ENCODE measurements at regions not wholly inside any gene's neighbourhood (a gene's known extent, or its start where the extent isn't known, plus 50 kb on each side); places are given as distances from the start of the nearest gene placed in this dataset.
"Not testable (repeated sequence)": the region's sequence is repeated elsewhere in the genome, so short reads cannot be mapped to it uniquely, and the experiment has no call there.

GRCh38 chr3:26369133-26369532, 253.4 kb upstream of the LRRC3B start:
- no peak for DNase-seq (ENCODE audit: low read depth)

DNA sequence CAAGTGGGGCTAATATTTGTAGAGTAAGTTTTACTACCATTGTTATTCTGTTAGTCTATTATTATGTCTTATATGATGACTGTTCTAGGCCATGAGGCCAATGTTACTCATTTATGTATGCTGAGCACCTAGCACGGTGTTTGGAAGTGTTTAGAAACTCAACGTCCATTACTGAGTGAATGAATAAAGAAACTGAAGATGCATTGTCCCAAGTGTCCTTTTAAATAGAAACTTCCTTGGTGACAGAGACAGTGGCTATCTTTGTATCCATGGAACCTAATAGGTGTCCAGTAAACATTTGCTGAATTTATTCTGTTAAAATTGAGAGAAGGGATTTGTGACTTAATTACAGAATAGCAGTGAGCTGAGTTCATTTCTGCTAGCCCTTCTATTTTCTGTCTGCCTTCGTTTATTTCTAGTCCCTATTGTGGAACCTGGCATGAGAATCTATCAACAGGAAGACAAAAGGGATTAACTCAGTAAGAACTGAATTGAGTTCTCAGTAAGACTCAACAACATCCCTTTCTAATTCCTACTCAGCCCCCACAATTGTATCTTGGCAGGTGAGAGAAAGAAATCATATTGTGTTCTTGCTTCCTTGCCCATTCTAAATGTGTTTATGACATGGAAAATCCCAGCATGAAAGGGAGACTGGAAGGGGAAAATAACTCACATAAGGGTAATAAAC, 246.6 kb upstream of the LRRC3B start:
- DNase-seq (ENCODE audit: low read depth) = no peak

DNA sequence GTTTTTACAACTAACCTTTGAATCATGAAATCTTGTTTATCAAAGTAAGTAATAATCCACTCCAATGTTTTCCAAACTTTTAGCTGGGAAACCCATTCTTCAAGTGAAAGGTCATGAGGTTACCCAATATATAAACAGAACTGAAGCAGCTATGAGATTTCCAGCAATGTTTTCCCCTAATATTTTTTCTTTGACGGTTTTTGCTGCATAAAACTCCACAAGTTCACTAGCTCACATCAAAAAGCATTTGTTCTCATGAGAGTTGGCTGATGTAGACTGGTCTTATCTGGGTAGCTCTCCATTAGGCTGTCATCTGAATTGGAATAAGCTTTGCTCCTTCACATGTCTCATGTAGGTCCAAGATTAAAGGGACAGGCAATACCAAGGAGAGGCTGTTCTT, 241.2 kb upstream of the LRRC3B start:
- DNase-seq (ENCODE audit: low read depth) = no peak

DNA sequence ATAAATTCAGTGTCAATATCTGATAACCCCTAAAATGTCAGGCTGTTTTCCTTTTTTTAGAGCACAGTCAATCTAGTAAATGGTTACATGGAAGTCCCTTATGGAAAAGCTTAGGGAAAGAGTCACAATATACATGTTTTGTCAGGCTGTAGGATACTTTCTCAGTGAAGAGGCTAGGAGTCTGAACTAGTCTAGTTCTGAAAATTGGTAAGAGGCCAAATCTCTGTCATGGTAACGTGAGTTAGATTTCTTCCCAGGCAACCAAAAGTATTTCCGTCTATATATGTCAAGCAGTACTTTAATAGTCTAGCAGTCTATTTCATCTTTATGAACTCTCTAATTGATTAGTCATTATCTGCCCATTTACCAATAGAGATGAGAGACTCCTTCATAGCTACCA, 215.9 kb upstream of the LRRC3B start:
- no peak for DNase-seq (ENCODE audit: low read depth)

DNA sequence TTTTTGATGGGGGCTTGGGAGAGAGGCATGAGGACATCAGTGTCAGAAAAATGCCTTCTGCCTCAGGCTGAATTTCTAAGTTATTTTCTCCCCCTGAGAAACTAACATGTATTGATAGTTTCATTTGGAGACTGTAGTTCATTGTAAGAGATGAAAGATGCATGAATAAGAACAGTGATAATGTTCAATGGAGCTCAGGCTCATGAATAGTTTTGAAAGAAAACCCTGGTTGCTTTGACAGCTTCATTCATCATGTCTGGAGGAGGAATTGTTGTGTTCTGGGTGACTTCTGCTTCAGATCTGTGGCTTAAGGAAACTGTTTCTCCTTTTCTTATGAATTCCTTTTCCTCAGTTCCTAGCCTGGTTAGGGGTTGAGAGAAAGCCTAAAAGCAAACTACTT, 204.0 kb upstream of the LRRC3B start:
- no peak for DNase-seq (ENCODE audit: low read depth)

DNA sequence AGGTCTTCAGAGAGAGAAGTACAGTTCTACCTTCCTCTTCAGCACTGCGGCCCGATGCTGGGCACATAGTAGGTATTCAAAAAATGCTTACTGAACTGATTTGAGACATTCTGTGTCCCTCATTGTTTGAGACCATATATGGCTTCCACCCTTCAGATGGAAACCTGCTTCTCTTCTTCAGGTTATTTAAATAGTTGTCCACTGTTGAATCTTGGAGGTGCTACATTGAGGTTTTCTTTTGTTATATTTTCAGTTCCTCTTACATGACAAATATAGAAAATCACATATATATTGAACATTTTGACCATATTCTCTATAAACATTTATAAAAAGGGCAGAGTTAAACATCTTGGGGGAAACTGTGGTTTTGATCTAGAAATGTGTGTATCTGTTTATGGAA, 200.2 kb upstream of the LRRC3B start:
- DNase-seq (ENCODE audit: low read depth) = no peak

- no peak for DNase-seq (ENCODE audit: low read depth)
Observed at GRCh38 chr3:26425076-26425475, 197.5 kb upstream of the LRRC3B start.

DNA sequence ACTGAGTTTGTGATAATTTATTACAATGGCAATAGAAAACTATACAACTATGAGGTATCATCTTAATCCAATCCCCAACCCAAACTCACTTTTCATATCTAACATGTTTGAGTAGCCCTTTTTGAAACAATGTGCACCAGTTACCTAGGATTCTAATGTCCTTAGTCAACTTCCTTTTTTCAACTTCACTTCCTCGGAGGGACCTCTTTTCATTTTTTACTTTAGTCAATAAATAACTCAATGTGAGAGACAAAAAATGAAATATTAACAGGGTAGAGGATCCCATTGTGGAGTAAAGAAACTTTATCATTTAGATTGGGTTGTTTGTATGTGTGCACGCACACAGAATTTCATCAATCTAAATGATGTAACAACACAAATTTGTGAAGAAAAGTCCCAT, 193.6 kb upstream of the LRRC3B start:
- no peak for DNase-seq (ENCODE audit: low read depth)

DNA sequence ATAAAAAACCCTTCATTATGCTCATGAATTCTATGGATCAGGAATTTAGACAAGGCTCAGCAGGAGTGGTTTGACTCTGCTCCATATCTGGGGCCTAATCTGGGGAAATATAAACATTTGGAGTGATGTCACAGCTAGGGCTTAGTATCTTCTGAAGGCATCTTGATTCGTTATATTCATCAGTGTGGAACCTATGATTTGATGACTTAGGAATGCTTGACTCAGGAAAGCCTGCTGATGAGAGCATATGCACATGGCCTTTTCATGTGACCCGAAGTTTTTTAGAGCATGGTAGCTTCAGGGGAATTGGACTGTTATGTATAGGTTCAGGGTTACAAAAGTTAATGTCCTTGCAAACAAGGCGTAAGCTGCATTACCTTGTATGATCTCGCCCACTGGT, 184.9 kb upstream of the LRRC3B start:
- DNase-seq (ENCODE audit: low read depth) = no peak

DNA sequence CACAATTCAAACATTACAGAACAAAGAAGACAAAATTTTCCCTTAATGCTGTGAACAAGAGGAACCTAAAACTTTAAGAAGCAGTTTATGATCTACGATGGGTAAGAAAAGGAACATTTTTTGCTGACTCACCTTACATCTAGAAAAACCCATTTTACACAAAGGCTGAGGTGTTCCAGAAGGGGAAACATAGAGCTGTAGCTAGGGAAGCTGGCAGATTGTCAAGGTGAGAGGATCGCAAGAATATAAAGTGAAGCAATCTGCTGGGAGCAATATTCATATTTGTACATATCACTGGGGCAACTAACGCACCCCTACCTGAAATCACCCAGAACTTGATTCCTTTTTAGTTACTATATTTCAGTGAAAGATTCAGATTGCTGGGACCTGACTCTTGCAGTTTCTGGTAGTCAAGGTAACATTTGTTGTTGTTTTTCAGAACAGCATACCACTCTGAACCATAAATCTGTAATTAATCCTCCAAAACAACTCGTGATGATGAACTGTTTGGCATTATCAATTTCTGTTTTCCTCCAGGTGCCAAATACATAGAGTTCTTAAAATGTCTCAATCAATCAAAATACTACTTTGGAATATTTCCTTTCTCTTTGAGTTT, 184.1 kb upstream of the LRRC3B start:
- no peak for DNase-seq (ENCODE audit: low read depth)

GRCh38 chr3:26438981-26439884, 183.3 kb upstream of the LRRC3B start:
- DNase-seq (ENCODE audit: low read depth) = no peak

DNA sequence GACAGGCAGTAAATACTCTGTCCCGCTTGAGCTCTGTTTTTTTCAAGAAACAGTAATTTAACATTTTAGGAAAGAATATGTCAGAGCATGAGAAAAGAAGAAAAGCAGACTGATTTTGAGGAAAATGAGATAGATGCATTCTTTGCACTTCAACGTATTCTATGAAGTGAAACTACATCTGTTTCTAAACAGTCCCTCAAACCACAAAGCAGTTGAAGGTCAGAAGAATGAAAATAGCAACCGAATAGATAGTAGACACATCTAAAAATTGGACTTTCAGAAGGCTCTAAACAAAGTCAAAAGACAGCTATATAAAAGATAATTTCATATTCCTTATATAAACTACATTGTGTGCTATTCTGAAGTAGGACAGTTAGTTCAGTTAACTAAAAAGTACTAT, 172.6 kb upstream of the LRRC3B start:
- no peak for DNase-seq (ENCODE audit: low read depth)

DNA sequence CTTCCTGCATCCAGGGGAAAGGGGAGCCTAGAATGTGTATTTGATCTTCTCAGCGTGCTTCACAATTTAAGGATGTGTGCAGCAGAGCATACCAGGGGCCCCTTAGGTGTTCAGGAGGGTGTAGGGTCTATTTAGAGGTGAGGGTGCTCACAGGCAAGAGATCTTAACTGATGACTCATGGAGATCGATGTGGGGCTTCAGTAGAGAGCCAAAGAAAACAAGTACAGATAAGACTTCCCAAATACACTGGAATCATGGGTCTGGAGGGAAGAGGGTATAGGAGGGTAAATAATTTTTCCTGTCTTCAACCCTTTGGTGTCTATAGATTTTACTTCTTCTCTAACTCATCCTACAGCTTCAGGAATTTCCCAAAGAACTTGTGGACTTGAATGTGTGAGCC, 170.2 kb upstream of the LRRC3B start:
- no peak for DNase-seq (ENCODE audit: low read depth)

- DNase-seq (ENCODE audit: low read depth) = no peak
Observed at GRCh38 chr3:26460985-26461384, 161.6 kb upstream of the LRRC3B start.

DNA sequence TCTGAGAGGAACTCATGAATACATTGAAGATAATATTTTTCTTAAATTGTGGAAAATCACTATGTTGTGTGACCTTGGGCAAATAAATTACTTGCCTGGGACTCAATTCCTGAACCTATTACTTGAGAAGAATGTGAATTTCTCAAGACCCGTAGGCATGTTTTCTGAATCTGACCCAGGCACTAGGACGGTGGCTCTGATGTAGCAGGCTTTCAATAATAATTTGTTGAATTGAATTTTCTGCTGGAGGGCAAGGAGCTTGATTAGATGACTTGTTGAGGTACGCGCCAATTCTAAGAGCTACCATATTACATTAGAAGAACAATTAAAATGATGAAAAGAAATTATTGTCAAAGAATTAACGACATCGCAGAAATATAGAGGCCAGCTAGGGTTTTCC, 150.2 kb upstream of the LRRC3B start:
- DNase-seq (ENCODE audit: low read depth) = no peak

DNA sequence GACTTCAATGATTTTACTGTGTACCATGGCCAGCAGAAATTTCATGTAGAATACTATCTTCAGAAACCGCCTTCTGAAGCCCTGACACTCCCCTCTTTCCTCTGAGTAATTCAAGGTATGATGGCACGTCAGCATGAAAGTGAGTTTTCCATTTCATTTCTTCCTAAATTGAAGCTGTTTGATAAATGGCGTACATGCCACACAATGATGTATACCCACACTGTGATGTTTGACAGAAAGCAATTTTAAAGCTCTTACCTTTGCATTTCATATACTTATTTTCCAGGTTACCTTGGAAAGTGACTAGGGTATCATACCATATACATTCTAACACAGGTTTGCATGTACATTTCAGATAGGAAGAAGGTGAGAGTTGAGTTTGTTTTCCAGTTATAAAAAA, 147.9 kb upstream of the LRRC3B start:
- DNase-seq (ENCODE audit: low read depth) = no peak

DNA sequence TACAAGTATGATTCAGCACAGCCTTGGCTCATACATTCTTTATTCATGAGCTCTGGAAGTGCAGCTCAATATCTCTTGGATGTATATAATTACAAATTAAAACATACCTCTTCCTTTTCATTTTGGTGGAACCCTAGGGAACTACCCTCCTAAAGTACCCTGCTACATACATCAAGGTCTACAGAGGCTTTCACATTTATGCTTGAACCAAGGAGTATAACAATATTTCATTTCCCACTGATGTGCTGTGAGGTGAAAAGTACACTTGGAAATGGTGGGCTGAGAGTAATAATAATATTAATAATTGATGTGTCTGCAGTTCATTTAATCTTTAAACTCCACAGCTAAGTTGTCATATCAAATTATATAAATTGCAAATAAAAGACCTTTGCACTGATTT, 142.2 kb upstream of the LRRC3B start:
- DNase-seq (ENCODE audit: low read depth) = no peak

- no peak for DNase-seq (ENCODE audit: low read depth)
Observed at GRCh38 chr3:26484140-26484539, 138.4 kb upstream of the LRRC3B start.

DNA sequence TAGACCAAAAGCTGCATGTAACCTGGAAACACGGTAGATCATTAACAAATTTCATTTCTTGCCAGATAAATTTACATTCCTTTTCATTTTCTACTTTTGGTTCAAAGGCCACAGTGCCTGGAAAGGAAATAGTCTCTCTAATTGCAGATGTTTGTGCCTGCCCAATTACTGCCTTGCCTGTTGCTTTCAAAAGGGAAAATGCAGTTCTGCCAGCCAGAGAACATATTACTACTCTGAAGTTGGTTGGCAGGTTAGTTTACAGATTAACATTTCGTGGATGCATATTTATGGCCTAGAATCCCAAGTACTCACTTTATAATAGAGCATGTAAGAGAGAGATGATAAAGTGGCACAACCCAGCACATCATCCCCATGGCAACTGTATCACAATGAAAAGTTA, 124.3 kb upstream of the LRRC3B start:
- DNase-seq (ENCODE audit: low read depth) = no peak

DNA sequence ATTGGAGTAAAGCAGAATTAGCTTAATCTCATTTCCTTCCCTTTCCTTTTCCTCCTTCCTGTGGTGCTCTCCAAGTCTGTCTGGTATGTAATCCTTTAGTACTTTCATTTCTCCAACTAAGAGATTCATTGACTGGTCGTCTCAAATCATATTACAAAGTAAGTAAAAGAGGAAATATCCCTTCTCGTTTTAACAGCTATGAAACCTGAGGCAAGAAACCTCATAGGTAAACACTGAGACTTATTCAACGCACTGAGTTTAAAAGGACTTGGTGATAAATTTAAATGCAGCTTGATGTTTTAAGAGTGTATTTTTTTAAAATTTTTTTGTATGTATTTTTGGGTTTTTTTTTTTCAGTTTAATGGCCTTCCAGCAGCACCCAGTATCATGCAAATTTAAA, 117.2 kb upstream of the LRRC3B start:
- DNase-seq (ENCODE audit: low read depth) = no peak

DNA sequence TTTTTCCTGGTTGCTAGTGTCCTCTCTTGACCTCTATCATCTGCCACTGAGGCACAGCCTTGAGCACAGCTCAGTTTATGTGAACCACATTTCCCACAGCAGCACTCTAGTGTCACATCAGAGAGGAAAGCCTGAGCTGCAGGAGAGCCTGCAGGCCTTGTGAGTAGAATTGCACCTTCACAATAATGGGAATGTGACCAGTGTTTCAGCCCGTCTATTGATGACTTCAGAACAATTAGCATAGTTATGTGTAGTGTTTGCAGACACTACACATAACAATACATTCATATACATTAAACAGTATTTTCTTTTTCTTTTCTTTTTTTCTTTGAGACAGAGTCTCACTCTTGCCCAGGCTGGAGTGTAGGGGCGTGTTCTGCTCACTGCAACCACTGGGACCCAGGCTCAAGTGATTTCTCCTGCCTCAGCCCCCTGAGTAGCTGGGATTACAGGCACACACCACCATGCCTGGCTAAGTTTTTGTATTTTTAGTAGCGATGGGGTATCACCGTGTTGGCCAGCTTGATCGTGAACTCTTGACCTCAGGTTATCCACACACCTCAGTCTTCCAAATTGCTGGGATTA, 108.0 kb upstream of the LRRC3B start:
- not testable (repeated sequence) for DNase-seq (ENCODE audit: low read depth)

DNA sequence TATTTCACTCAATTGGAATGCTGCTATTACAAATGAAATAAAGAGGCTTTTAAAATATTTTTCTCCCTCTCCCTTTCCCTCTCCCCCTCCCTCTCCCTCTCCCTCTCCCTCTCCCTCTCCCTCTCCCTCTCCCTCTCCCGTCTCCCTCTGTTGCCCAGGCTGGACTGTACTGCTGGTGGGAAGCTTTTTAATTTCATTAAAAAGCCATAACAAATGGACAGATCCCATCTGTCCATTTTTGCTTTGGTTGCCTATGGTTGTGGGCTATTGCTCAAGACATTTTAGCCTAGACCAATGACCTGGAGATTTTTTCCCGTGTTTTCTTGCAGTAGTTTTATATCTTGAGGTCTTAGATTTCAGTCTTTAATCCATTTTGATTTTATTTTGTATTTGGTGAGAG, 107.2 kb upstream of the LRRC3B start:
- no peak for DNase-seq (ENCODE audit: low read depth)

- DNase-seq (ENCODE audit: low read depth) = no peak
Observed at GRCh38 chr3:26521261-26521660, 101.3 kb upstream of the LRRC3B start.

All from Daoy (cell line).